ENCODE measurements at regions not wholly inside any gene's neighbourhood (a gene's known extent, or its start where the extent isn't known, plus 50 kb on each side); places are given as distances from the start of the nearest gene placed in this dataset.

DNA sequence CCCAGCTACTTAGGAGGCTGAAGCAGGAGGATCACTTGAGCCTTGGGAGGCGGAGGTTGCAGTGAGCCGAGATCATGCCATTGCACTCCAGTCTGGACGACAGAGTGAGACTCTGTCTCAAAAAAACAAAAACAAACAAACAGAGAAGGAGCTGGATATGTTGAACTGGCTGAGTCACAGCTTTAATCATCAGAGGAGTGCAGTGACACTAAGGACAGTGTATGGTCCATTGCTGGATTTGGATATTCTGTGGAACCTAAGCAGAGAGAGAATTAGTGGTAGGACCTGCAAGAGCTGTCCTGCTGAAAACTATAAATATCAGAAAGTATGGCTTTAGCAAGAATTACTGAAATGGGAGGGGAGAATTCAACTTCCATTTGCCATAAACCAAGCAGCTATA lies 163.0 kb upstream of the PELI2 start:
- TF ChIP-seq, protein P1, sequence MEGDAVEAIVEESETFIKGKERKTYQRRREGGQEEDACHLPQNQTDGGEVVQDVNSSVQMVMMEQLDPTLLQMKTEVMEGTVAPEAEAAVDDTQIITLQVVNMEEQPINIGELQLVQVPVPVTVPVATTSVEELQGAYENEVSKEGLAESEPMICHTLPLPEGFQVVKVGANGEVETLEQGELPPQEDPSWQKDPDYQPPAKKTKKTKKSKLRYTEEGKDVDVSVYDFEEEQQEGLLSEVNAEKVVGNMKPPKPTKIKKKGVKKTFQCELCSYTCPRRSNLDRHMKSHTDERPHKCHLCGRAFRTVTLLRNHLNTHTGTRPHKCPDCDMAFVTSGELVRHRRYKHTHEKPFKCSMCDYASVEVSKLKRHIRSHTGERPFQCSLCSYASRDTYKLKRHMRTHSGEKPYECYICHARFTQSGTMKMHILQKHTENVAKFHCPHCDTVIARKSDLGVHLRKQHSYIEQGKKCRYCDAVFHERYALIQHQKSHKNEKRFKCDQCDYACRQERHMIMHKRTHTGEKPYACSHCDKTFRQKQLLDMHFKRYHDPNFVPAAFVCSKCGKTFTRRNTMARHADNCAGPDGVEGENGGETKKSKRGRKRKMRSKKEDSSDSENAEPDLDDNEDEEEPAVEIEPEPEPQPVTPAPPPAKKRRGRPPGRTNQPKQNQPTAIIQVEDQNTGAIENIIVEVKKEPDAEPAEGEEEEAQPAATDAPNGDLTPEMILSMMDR (conservative IDR thresholded peaks at IDR 0.05; ENCODE audit: low read depth, low read length), result no peak
- TF ChIP-seq RCOR1 (IDR thresholded peaks at IDR 0.05; ENCODE audit: insufficient replicate concordance, low read length) (no peak), POLR2A (IDR thresholded peaks at IDR 0.05; ENCODE audit: low read depth, low read length) (no peak), BHLHE40 (IDR thresholded peaks at IDR 0.05; ENCODE audit: low read depth, low read length) (no peak), CHD1 (IDR thresholded peaks at IDR 0.05; ENCODE audit: low read depth, low read length) (no peak), MAFK (IDR thresholded peaks at IDR 0.05; ENCODE audit: low read depth, low read length) (no peak), CEBPB (IDR thresholded peaks at IDR 0.05; ENCODE audit: low read depth, low read length) (no peak), RAD21 (IDR thresholded peaks at IDR 0.05; ENCODE audit: low read length) (no peak), SMC3 (IDR thresholded peaks at IDR 0.05; ENCODE audit: low read depth, low read length) (no peak)
- TF ChIP-seq, protein P2, sequence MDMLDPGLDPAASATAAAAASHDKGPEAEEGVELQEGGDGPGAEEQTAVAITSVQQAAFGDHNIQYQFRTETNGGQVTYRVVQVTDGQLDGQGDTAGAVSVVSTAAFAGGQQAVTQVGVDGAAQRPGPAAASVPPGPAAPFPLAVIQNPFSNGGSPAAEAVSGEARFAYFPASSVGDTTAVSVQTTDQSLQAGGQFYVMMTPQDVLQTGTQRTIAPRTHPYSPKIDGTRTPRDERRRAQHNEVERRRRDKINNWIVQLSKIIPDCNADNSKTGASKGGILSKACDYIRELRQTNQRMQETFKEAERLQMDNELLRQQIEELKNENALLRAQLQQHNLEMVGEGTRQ (IDR thresholded peaks at IDR 0.05; ENCODE audit: low read depth, low read length), result no peak
- TF ChIP-seq, protein P3, sequence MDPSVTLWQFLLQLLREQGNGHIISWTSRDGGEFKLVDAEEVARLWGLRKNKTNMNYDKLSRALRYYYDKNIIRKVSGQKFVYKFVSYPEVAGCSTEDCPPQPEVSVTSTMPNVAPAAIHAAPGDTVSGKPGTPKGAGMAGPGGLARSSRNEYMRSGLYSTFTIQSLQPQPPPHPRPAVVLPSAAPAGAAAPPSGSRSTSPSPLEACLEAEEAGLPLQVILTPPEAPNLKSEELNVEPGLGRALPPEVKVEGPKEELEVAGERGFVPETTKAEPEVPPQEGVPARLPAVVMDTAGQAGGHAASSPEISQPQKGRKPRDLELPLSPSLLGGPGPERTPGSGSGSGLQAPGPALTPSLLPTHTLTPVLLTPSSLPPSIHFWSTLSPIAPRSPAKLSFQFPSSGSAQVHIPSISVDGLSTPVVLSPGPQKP (IDR thresholded peaks at IDR 0.05; ENCODE audit: borderline replicate concordance, low read depth, low read length), result no peak
